ENCODE measurements at regions not wholly inside any gene's neighbourhood (a gene's known extent, or its start where the extent isn't known, plus 50 kb on each side); places are given as distances from the start of the nearest gene placed in this dataset.

DNA sequence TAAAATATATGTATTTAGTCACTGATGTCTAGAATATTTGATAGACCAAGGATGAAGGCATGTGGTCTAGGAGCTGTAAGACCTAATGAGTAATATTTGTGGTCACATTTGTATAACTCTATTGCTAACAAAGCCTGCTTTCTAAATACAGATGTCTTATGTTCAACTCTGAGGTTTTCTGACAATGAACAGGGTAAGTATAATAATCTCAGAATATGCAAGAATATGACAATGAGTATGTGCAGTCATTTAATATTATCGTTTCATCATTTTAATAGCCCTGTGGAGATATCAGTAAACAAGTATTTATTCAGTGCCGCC, 389.6 kb downstream of the LRIG3 start:
- DNase-seq (ENCODE audit: low read depth): peak; percentile 64

DNA sequence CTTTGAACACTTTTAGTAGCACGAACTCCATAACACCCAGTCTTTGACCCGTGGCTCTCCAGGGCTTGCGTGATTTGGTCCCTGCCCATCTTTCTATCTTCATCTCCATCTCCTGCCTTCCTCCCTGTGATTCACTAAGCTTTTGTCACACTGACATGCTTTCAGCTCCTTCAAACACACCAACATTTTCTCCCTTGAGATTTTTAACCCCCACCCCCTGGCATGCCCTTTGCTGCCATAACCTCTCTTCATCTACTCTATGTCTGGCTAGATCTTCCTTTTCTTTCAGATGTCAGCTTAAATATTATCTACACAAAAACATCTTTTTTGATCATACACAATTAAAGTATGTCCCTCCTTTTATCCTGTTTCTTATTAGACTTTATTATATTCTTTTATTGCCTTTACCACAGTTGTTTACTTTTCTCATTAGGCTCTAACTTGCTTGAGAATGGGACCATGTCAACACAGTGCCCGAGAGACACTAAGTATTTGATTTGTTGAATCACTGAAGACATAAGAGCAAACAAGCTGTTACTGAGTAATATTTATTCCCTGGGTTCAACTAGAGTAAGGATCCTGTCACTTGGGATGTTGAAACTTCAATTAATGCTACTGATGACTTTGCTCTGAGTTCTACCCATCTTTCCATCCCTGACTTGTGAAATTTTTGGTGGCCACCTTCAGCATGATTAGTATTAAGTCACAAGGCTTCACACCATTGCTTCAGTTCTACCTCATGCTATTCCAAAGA, 387.3 kb downstream of the LRIG3 start:
- DNase-seq (ENCODE audit: low read depth): no peak

GRCh38 chr12:58533652-58534051, 386.7 kb downstream of the LRIG3 start:
- DNase-seq (ENCODE audit: low read depth): no peak

DNA sequence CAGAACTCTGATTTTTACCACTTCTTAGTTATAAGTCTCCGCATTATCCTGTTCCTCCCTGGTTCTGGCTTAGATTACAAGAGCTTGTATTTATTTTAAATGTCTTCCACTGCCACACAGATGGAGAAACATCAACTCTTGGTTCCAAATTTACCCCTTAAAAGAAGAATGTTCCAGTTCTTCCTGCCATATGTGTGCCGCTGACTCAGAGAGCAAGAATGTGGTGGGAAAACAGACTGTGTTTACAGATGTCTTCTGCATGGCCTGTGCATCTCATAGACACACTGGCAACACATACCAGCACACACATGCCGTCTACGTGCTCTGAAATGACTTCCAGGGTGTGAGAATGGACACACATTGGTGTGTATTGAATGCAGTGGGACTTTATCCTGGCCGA, 383.0 kb downstream of the LRIG3 start:
- DNase-seq (ENCODE audit: low read depth): peak; percentile 92

DNA sequence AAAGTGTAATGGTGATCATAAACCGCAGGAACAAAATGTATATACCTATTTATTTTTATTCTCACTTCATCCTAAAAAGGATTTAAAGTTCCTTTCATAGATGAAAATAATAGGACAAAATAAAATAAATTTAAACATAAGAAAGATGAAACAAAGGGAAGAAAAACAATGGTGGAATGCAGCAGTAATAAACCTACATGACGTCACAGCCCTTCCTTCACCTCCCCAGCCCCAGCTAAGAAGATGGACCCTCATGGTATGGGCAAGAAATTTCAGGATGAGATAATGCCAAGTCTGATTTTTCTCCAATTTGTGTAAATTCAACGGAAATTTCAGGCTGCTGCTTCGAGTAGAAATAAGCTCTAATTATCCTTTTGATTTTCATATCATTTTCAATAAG, 381.0 kb downstream of the LRIG3 start:
- DNase-seq (ENCODE audit: low read depth): no peak

- DNase-seq (ENCODE audit: low read depth): peak; percentile 88
These were observed 379.6 kb downstream of the LRIG3 start for GRCh38 chr12:58540480-58541299.

GRCh38 chr12:58541300-58541690, 379.0 kb downstream of the LRIG3 start:
- DNase-seq (ENCODE audit: low read depth): no peak

GRCh38 chr12:58544281-58544680, 376.0 kb downstream of the LRIG3 start:
- DNase-seq (ENCODE audit: low read depth): no peak

DNA sequence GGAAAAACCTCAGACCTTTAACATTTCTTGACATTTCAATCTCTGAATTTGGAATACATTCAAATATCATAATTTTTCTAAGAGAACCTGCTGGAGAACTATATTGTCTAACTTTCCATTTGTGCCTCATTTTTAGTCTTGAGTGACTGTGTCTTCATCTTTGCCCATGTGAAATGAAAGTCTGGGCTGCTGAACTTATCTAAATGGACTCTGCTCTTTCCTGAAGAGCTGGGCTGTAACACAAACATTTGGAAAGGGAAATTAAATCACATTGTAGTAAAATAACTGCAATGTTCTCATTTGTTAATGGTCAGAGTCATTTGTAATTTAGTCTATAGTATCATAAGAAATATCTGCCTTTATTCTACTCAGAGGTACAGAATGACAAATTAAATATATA, 373.1 kb downstream of the LRIG3 start:
- no peak for DNase-seq (ENCODE audit: low read depth)

DNA sequence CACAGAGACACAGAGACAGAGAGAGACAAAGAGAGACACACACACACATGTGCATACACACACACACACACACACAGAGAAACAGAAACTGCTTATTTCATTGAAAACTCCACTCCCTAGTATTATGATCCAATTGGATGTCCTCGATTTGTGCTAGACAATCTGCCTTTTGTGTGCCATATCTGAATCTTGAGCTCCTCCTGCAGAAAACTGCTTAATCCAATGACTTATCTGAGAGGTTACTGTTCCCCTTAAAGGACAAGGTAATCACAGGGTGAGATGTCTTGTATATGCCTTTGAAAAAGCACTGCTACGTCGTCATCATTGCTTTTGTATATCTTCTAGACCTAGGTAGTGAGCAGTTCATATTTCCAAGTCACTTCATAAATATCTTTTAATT, 371.5 kb downstream of the LRIG3 start:
- DNase-seq (ENCODE audit: low read depth): no peak

DNA sequence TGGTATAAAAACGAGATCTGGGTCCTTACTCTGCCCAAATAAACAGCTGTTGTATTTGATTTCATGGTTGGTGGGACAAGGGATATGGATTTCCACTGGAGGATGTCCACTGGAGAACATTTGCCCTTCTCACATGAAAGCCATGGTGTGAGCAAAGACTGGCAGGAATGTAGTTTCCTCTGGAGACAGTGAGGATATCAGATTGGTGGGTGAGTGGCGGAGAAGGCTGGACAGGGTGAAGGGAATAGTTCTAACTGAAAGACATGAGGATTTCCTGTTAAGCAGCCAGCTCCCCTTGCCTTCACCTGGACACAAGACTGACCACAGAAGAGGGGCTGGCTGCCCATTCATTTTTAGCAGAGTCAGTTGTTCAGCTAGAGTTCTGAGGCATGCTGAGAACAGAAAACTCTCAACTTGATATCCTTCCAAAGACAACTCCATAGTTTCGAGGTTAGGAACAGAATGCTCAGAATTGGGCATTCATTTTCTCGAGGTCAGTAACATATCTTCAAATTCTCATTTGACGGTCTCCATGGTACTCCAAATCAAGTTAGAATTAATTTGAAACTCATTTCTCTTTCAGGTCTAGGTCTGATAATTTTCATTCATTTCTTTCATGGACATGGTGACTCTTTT, 365.7 kb downstream of the LRIG3 start:
- DNase-seq (ENCODE audit: low read depth): no peak

DNA sequence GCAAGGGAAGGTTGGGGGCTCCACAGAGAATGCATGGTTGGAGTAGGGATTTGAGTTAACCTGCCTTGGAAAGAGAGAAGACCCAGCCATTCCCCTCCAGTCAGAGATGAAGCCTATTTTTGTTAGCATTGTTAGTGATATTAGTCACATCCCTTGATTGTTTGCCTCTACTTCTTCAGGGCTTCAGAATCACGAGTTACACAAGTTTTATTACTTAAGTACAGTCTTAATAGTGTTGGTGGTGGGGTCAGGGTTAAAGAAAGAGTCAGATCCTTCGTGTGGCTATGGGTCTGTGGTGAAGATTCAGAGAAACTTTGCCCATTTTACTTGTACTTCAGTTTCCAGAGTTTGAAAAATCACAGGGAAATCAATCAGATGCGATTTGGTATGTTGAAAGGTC, 363.1 kb downstream of the LRIG3 start:
- DNase-seq (ENCODE audit: low read depth): peak; percentile 53

DNA sequence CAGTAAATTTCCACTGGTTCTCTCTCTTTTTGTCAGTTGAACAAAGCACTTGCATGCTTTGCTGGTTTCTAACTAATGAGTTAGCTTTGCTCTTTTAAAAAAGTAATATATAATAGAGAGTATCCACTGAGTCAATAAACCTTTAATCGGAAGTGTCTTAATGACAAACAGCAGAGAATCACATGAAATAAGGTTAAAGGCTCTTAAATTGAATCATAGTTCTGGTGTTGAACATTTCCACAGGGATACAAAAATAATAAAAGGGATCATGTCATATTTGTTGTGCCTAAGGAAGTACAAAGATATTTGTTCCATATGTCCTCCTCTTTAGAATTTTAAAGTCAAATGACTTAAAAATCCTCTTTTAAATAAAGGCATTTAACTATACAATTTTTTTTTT, 362.6 kb downstream of the LRIG3 start:
- no peak for DNase-seq (ENCODE audit: low read depth)

GRCh38 chr12:58563621-58564020, 356.7 kb downstream of the LRIG3 start:
- DNase-seq (ENCODE audit: low read depth): no peak

- peak; percentile 70 for DNase-seq (ENCODE audit: low read depth)
These were observed 355.6 kb downstream of the LRIG3 start for GRCh38 chr12:58564721-58565120.

DNA sequence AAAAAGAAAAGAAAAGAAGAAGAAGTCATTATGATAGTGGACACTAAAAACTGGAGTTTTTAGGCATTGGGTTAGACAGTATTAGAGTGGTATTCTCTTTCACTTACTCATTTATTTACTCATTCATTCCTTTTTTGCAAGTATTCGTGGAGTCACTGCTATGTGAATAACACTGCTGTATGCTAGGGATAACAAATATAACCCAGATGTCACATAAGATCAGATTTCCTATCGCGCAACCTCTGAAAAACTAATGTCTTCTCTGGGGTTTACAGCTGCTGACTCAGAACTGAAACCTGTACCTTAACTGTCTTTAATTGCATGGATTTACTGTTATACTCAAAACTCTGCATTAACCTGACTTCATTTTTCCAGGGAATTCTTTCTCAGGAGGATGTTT, 353.7 kb downstream of the LRIG3 start:
- peak; percentile 92 for DNase-seq (ENCODE audit: low read depth)

- DNase-seq (ENCODE audit: low read depth): no peak
These were observed 353.1 kb downstream of the LRIG3 start for GRCh38 chr12:58567189-58567588.

GRCh38 chr12:58570411-58570810, 349.9 kb downstream of the LRIG3 start:
- DNase-seq (ENCODE audit: low read depth): no peak

DNA sequence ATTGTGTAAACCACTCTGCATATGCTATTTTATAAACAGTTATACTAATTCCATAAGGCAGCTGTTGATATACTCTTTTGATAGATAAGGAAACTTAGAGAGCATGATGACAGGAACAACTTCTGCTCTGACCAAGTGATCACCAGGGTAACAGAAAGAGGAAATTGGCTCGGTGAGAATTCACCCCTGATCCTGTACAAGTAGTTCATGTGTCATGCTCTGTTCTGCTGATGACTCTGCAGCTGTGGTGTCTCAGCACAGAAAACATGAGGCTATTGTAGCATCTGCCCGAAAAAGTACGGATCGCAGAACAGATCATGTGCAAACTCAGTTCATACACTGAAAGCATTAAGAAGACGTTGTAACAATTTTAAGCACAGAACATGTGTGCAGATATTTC, 345.0 kb downstream of the LRIG3 start:
- DNase-seq (ENCODE audit: low read depth): peak; percentile 62

GRCh38 chr12:58576081-58576480, 344.2 kb downstream of the LRIG3 start:
- DNase-seq (ENCODE audit: low read depth): no peak

- DNase-seq (ENCODE audit: low read depth): no peak
These were observed 343.4 kb downstream of the LRIG3 start for GRCh38 chr12:58576916-58577315.

DNA sequence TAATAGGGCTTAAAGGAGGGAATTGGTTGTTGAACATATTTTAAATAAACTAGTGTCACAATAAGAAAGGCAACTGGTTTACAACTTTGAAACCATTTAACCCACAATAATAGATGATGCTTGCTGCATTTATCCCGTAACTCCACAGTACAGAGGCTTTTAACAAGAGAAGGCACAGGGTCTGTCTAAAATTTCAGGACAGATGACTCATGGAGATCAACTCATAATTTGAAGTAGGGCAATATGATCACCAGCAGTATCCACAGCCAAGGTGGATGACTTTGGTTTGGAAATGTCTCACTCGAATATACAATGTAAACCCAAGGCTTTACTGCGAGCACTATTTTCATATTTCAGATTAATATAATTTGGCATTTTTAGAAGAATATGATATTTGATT, 340.2 kb downstream of the LRIG3 start:
- peak; percentile 31 for DNase-seq (ENCODE audit: low read depth)

DNA sequence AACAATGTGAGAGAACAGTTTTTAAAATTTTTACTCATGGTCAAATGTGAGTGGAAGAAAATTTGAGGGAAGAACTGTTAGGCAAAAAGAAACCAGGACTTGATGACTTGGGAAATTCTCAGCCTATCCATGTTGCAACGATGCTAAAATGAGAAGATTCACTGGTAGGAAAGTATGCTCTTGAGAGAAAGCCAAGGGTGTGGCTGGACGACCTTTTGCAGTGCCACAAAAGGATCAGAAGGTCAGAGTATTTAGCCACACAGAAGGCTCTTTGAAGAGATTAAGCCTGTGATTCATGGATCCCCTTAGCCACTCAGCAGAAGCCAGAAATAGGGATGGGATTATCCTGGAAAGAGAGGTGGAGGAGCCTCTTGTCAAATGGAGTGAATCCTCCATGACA, 336.8 kb downstream of the LRIG3 start:
- DNase-seq (ENCODE audit: low read depth): peak; percentile 84

Measured in fibroblast of gingiva (primary cell).